AG04449 (cell line): ENCODE measurements at regions not wholly inside any gene's neighbourhood (a gene's known extent, or its start where the extent isn't known, plus 50 kb on each side); places are given as distances from the start of the nearest gene placed in this dataset.

Experiments used
- CTCF ChIA-PET: fragments of 350-600 bp; formaldehyde crosslinking; extraction: SDS; loops from one replicate; lab custom pipeline; 2021; ENCODE audit warnings: antibody characterized with exemption; lab: Yijun Ruan, JAX
- POLR2A ChIA-PET: fragments of 400-600, 350-600 bp; formaldehyde crosslinking; extraction: SDS; loops from one replicate; lab custom pipeline; 2020; ENCODE audit warnings: antibody characterized with exemption, inconsistent platforms; lab: Yijun Ruan, JAX
- DNase-seq: peaks from one replicate; pipeline ENCODE4 v3.0.0-alpha.2; 2010; ENCODE audit warnings: low read depth, low spot score
- H3K4me3 ChIP-seq: 2 replicates; pipeline ENCODE4 v1.5.1; 2011; ENCODE audit warnings: low read depth, mild to moderate bottlenecking, control low read depth, low read length
- CTCF ChIP-seq: IDR thresholded peaks from one replicate; pipeline ENCODE4 v1.5.1; 2011; ENCODE audit warnings: mild to moderate bottlenecking, moderate library complexity, low read length, control low read depth, inconsistent platforms; ENCODE audit not compliant: insufficient read depth; ENCODE audit errors: missing control alignments

GRCh38 chr4:181776264-181777054 lies 466.7 kb upstream of the TENM3 start:
- H3K4me3 ChIP-seq, result no peak overlapping the region
- CTCF ChIA-PET, result no interaction called here
- POLR2A ChIA-PET, result no interaction called here
- TF ChIP-seq CTCF, result no peak
- no peak for DNase-seq

GRCh38 chr4:181777518-181777917 lies 465.7 kb upstream of the TENM3 start:
- CTCF ChIA-PET, result no interaction called here
- POLR2A ChIA-PET, result no interaction called here
- DNase-seq, result no peak
- no peak for TF ChIP-seq CTCF
- no peak overlapping the region for H3K4me3 ChIP-seq

- no peak for DNase-seq
- ChIA-PET POLR2A (no interaction called here), CTCF (no interaction called here)
- no peak overlapping the region for H3K4me3 ChIP-seq
- no peak for TF ChIP-seq CTCF
Observed at GRCh38 chr4:181784881-181785280, 458.3 kb upstream of the TENM3 start.

- ChIA-PET POLR2A (no interaction called here), CTCF (interaction anchor here (1.4 kb wide), 1 partner anchor 8 kb away, joined by 3 read pairs; no protein-coding TSS in a partner anchor)
- no peak overlapping the region for H3K4me3 ChIP-seq
- no peak for TF ChIP-seq CTCF
- DNase-seq, result no peak
Observed at GRCh38 chr4:181792641-181793040, 450.6 kb upstream of the TENM3 start.

- TF ChIP-seq CTCF, result no peak
- CTCF ChIA-PET, result no interaction called here
- POLR2A ChIA-PET, result no interaction called here
- no peak overlapping the region for H3K4me3 ChIP-seq
- no peak for DNase-seq
Observed at GRCh38 chr4:181793096-181793495, 450.1 kb upstream of the TENM3 start.

- DNase-seq, result no peak
- TF ChIP-seq CTCF, result no peak
- POLR2A ChIA-PET, result no interaction called here
- H3K4me3 ChIP-seq, result no peak overlapping the region
- CTCF ChIA-PET, result no interaction called here
Observed at GRCh38 chr4:181796502-181796901, 446.7 kb upstream of the TENM3 start.
